MM.1S (cell line): ENCODE measurements at regions not wholly inside any gene's neighbourhood (a gene's known extent, or its start where the extent isn't known, plus 50 kb on each side); places are given as distances from the start of the nearest gene placed in this dataset.

Source experiments
- EZH2phosphoT487 ChIP-seq: fragments of 300-600 bp; sonication (generic); IDR thresholded peaks from 2 replicates; pipeline ENCODE4 v1.6.1; 2018; ENCODE audit warnings: antibody characterized with exemption, low read length
- TF ChIP-seq, protein P1 (sequence below): fragments of 300-600 bp; sonication (generic); IDR thresholded peaks from 2 replicates; pipeline ENCODE4 v1.5.1; 2016; ENCODE audit warnings: antibody characterized with exemption, low read length, mixed read lengths

DNA sequence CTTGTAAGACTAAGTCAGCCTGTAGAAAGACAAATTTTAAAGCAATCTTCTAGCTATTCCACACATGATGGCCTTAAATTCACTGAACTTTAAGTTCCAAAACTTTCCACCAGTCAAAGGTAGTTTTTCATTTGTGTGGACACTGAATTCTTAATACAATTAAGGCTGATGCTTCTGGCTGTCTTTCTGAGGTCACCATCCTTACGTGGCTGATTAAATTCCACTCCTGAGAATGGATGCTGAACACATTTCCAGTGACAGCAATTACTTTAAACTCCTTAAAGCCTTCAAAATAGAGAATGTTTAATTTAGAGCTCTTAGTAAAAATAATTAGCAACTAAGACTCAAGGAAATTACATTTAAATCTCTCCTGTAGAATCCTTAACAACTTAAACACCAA lies 142.6 kb upstream of the COL1A2 start:
- TF ChIP-seq EZH2phosphoT487 = no peak
- TF ChIP-seq, protein P1, sequence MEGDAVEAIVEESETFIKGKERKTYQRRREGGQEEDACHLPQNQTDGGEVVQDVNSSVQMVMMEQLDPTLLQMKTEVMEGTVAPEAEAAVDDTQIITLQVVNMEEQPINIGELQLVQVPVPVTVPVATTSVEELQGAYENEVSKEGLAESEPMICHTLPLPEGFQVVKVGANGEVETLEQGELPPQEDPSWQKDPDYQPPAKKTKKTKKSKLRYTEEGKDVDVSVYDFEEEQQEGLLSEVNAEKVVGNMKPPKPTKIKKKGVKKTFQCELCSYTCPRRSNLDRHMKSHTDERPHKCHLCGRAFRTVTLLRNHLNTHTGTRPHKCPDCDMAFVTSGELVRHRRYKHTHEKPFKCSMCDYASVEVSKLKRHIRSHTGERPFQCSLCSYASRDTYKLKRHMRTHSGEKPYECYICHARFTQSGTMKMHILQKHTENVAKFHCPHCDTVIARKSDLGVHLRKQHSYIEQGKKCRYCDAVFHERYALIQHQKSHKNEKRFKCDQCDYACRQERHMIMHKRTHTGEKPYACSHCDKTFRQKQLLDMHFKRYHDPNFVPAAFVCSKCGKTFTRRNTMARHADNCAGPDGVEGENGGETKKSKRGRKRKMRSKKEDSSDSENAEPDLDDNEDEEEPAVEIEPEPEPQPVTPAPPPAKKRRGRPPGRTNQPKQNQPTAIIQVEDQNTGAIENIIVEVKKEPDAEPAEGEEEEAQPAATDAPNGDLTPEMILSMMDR = no peak
